ENCODE measurements at regions not wholly inside any gene's neighbourhood (a gene's known extent, or its start where the extent isn't known, plus 50 kb on each side); places are given as distances from the start of the nearest gene placed in this dataset.

- no peak for TF ChIP-seq EZH2 (IDR thresholded peaks at IDR 0.05; ENCODE audit: borderline replicate concordance, low read length)
- TF ChIP-seq CTCF (conservative IDR thresholded peaks at IDR 0.05 in 1 of 2, IDR thresholded peaks at IDR 0.05 in 1 of 2; ENCODE audit: extremely low read depth in 1 of 2, insufficient read depth in 1 of 2, low read depth in 1 of 2, low read length in 2 of 2) = no peak
Observed at GRCh38 chr3:41064070-41064469, 135.2 kb upstream of the CTNNB1 start.
